Omental fat pad (tissue), 3 donors: ENCODE measurements at regions not wholly inside any gene's neighbourhood (a gene's known extent, or its start where the extent isn't known, plus 50 kb on each side); places are given as distances from the start of the nearest gene placed in this dataset.
"Not testable (repeated sequence)": the region's sequence is repeated elsewhere in the genome, so short reads cannot be mapped to it uniquely, and the experiment has no call there.

ENCODE experiments used
- ATAC-seq: fragments of 150-250 bp; one replicate; pipeline ENCODE4 v1.9.1; 2016; ENCODE audit warnings: mild to moderate bottlenecking, moderate library complexity; ENCODE audit not compliant: low FRiP score
- DNase-seq: peaks from one replicate; pipeline ENCODE4 v3.0.0-alpha.2; 2019; ENCODE audit warnings: low spot score
- CTCF ChIP-seq, 3 donors: fragments of 450-650 bp; IDR thresholded peaks; one replicate each; pipeline ENCODE4 v1.5.1; 2016 to 2017; ENCODE audit warnings: antibody characterized with exemption in 3 of 3, mild to moderate bottlenecking in 3 of 3, moderate library complexity in 2 of 3

GRCh38 chr12:23359975-23360701 lies 589.3 kb downstream of the SOX5 start:
- no peak for TF ChIP-seq CTCF (IDR thresholded peaks at IDR 0.05)
- DNase-seq (no peak), ATAC-seq (no peak)

- ATAC-seq (no peak), DNase-seq (no peak)
- TF ChIP-seq CTCF (IDR thresholded peaks at IDR 0.05) = no peak
Observed at GRCh38 chr12:23361971-23362370, 587.5 kb downstream of the SOX5 start.

- no peak for ATAC-seq
- DNase-seq = no peak
Observed at GRCh38 chr12:23368590-23368989, 580.9 kb downstream of the SOX5 start.

GRCh38 chr12:23375621-23376020 lies 573.8 kb downstream of the SOX5 start:
- no peak for DNase-seq
- no peak for TF ChIP-seq CTCF (IDR thresholded peaks at IDR 0.05)
- ATAC-seq = no peak

More at GRCh38 chr12:23368590-23368989, 580.9 kb downstream of the SOX5 start:
- TF ChIP-seq CTCF (IDR thresholded peaks at IDR 0.05) = no peak

GRCh38 chr12:23376238-23376637 lies 573.2 kb downstream of the SOX5 start:
- no peak for DNase-seq

GRCh38 chr12:23380419-23381100 lies 568.9 kb downstream of the SOX5 start:
- DNase-seq = no peak
- TF ChIP-seq CTCF (IDR thresholded peaks at IDR 0.05) = no peak
- ATAC-seq = no peak

More at GRCh38 chr12:23376238-23376637, 573.2 kb downstream of the SOX5 start:
- ATAC-seq = no peak
- TF ChIP-seq CTCF (IDR thresholded peaks at IDR 0.05) = no peak

- not testable (repeated sequence) for DNase-seq, ATAC-seq
Observed at GRCh38 chr12:23388898-23389297, 560.6 kb downstream of the SOX5 start.

GRCh38 chr12:23389315-23389714 lies 560.2 kb downstream of the SOX5 start:
- not testable (repeated sequence) for DNase-seq, ATAC-seq
